ENCODE measurements at regions not wholly inside any gene's neighbourhood (a gene's known extent, or its start where the extent isn't known, plus 50 kb on each side); places are given as distances from the start of the nearest gene placed in this dataset.

GRCh38 chr2:14284244-14284643 is 348.3 kb upstream of the LRATD1 start:
- no peak for TF ChIP-seq POLR2AphosphoS5 (IDR thresholded peaks at IDR 0.05)
- TF ChIP-seq CTCF (IDR thresholded peaks at IDR 0.05) = no peak
- TF ChIP-seq POLR2A (IDR thresholded peaks at IDR 0.05) = no peak
- TF ChIP-seq EP300 (IDR thresholded peaks at IDR 0.05) = no peak

Measured in suprapubic skin (tissue), 4 donors.